Upper lobe of right lung (tissue), 1 donor: ENCODE measurements at regions not wholly inside any gene's neighbourhood (a gene's known extent, or its start where the extent isn't known, plus 50 kb on each side); places are given as distances from the start of the nearest gene placed in this dataset.

Experiments used
- ATAC-seq: fragments of 200-7000 bp; cut with Tn5 transposase; one replicate; pipeline ENCODE4 v1.9.1; 2020; ENCODE audit warnings: mild to moderate bottlenecking, moderate library complexity
- DNase-seq: peaks from one replicate; pipeline ENCODE4 v3.0.0-alpha.2; 2020
- H3K27ac ChIP-seq: fragments of 200-600 bp; one replicate; pipeline ENCODE4 v1.8.0; 2022
- H3K27me3 ChIP-seq: fragments of 200-600 bp; one replicate; pipeline ENCODE4 v1.8.0; 2022; ENCODE audit warnings: mild to moderate bottlenecking
- H3K36me3 ChIP-seq: fragments of 200-600 bp; one replicate; pipeline ENCODE4 v1.8.0; 2022
- H3K4me1 ChIP-seq: fragments of 200-600 bp; one replicate; pipeline ENCODE4 v1.8.0; 2022
- H3K4me3 ChIP-seq: fragments of 200-600 bp; one replicate; pipeline ENCODE4 v1.8.0; 2022; ENCODE audit warnings: mild to moderate bottlenecking
- H3K9me3 ChIP-seq: fragments of 200-600 bp; one replicate; pipeline ENCODE4 v1.8.0; 2022
- CTCF ChIP-seq: fragments of 200-600 bp; IDR thresholded peaks from one replicate; pipeline ENCODE4 v1.8.0; 2022; ENCODE audit warnings: antibody characterized with exemption
- intact Hi-C: fragments of 100-400 bp; cut with DNase I; formaldehyde crosslinking; loops from one replicate; pipeline ENCODE4 v1.11.0; 2022
- donor health status: DM: no; HTN: yes; CAD: no; lungs with severe emphysema.

DNA sequence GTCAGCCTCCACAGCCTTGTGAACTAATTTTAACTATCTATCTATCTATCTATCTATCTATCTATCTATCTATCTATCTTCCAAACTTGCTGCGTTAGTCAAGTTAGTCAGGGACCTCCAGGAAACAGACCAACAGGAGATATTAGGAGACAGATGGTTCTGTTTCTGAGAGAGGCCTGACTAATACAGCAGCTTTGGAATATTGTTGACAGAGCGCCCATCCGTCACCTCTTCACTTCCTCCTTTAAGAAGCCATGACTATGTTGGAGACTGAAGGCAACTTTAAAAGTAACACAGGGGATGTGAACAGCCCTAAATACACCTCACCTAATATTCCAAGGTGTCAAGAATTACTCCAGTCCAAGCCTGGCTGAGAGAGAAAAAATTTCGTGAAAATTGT lies 280.9 kb upstream of the IGFBP3 start:
- intact Hi-C loops, result no loop called here
- Histone ChIP-seq H3K4me1 (no peaks in the 10 kb centered on the region), H3K27me3 (no peaks in the 10 kb centered on the region), H3K36me3 (no peaks in the 10 kb centered on the region), H3K4me3 (no peak overlapping the region), H3K9me3 (no peaks in the 10 kb centered on the region), H3K27ac (no peak overlapping the region)
- no peak for ATAC-seq
- no peak for TF ChIP-seq CTCF
- DNase-seq, result no peak

- Histone ChIP-seq H3K4me1 (no peaks in the 10 kb centered on the region), H3K4me3 (no peak overlapping the region), H3K27ac (no peak overlapping the region), H3K36me3 (no peaks in the 10 kb centered on the region), H3K9me3 (no peaks in the 10 kb centered on the region), H3K27me3 (no peaks in the 10 kb centered on the region)
- intact Hi-C loops, result no loop called here
- DNase-seq (no peak), ATAC-seq (no peak)
- no peak for TF ChIP-seq CTCF
These were observed 277.6 kb upstream of the IGFBP3 start for GRCh38 chr7:46198701-46199100.

- H3K4me1 ChIP-seq, result no peaks in the 10 kb centered on the region
- no peak for TF ChIP-seq CTCF
These were observed 276.9 kb upstream of the IGFBP3 start for GRCh38 chr7:46197785-46198540.

DNA sequence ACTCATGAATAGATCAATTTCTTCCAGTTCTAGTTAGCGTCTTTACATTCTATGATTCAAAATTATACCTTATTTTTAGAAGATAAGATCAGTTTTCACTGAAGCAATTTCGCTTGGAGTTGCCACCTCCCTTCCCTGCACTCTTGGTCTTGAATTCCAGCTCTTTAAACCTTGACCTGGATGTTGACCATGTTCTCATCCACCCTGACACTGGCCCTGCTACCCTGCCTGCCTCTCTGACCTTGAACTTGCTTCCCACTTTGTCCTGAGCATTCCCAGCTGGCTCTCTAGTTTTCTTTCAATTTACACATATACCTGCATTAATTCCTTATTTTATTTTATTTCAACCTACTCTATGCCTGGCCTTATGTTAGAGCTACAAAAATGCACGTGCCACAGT lies 274.9 kb upstream of the IGFBP3 start:
- TF ChIP-seq CTCF, result no peak
- intact Hi-C loops, result no loop called here

More at GRCh38 chr7:46197785-46198540, 276.9 kb upstream of the IGFBP3 start:
- intact Hi-C loops, result no loop called here
- ATAC-seq (no peak), DNase-seq (no peak)
- no peaks in the 10 kb centered on the region for H3K27me3 ChIP-seq
- H3K9me3 ChIP-seq, result no peaks in the 10 kb centered on the region
- no peak overlapping the region for H3K27ac ChIP-seq
- no peak overlapping the region for H3K4me3 ChIP-seq
- no peaks in the 10 kb centered on the region for H3K36me3 ChIP-seq

GRCh38 chr7:46192271-46192670 lies 271.2 kb upstream of the IGFBP3 start:
- no peak for TF ChIP-seq CTCF
- no peaks in the 10 kb centered on the region for H3K36me3 ChIP-seq
- ATAC-seq (no peak), DNase-seq (no peak)
- no peak overlapping the region for H3K27ac ChIP-seq
- no peak overlapping the region for H3K4me3 ChIP-seq
- no peaks in the 10 kb centered on the region for H3K9me3 ChIP-seq
- intact Hi-C loops, result no loop called here
- no peaks in the 10 kb centered on the region for H3K27me3 ChIP-seq
- H3K4me1 ChIP-seq, result no peaks in the 10 kb centered on the region

More for the DNA sequence above, 274.9 kb upstream of the IGFBP3 start:
- no peaks in the 10 kb centered on the region for H3K4me1 ChIP-seq
- DNase-seq (no peak), ATAC-seq (no peak)
- no peaks in the 10 kb centered on the region for H3K36me3 ChIP-seq
- no peaks in the 10 kb centered on the region for H3K27me3 ChIP-seq
- no peak overlapping the region for H3K27ac ChIP-seq
- H3K4me3 ChIP-seq, result no peak overlapping the region
- H3K9me3 ChIP-seq, result no peaks in the 10 kb centered on the region

DNA sequence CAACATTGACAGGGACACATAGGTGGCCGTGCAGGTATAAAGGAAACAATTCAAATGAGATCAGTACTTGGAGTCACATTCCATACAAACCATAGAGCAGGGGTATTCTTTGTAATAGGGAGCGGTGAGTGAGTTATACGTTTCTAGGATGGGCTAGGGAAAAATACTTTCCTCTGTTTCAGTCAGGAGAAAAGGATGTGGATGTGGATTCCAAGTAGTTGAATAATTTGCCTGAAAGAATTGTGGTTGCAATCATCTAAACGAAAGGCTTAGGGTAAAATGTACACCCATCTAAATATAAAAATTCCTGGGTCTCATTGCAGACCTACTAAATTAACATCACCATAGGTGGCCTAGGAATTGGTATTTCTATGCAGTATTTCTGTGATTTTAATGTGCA lies 270.7 kb upstream of the IGFBP3 start:
- no peak for ATAC-seq
- no peak overlapping the region for H3K27ac ChIP-seq
- no peaks in the 10 kb centered on the region for H3K36me3 ChIP-seq
- no peak for TF ChIP-seq CTCF
- H3K9me3 ChIP-seq, result no peaks in the 10 kb centered on the region
- H3K27me3 ChIP-seq, result no peaks in the 10 kb centered on the region
- intact Hi-C loops, result no loop called here
- H3K4me1 ChIP-seq, result no peaks in the 10 kb centered on the region
- DNase-seq, result no peak
- no peak overlapping the region for H3K4me3 ChIP-seq
